ENCODE measurements at regions not wholly inside any gene's neighbourhood (a gene's known extent, or its start where the extent isn't known, plus 50 kb on each side); places are given as distances from the start of the nearest gene placed in this dataset.
"Not testable (repeated sequence)": the region's sequence is repeated elsewhere in the genome, so short reads cannot be mapped to it uniquely, and the experiment has no call there.

DNA sequence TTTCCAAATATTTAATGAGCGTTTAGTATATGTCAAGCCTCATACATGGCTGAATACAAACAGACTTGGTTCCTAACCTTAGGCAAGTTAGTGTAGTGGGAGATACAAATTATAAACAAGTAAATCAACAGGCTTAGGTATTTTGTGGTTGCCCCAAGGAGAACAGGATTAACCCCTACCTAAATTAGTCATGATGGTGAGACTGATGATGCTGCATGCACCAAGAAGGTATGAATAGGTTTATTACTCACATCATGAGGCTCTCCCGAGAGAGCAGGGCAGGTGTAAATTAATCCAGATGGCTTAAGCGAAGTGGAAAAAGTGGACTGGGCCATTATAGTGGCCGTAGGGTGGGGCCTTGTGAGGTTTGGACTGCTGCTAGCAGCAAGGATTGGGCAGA, 118.1 kb upstream of the GCFC2 start:
- H3K27ac ChIP-seq (ENCODE audit: extremely low read depth, low read depth, low read length), result no peak overlapping the region
- POLR2A ChIA-PET, result no interaction called here
- CTCF ChIA-PET, result no interaction called here
- no peak overlapping the region for H3K4me3 ChIP-seq (ENCODE audit: low read depth, low read length)
- H3K4me1 ChIP-seq (ENCODE audit: control insufficient read depth, insufficient read depth, low read length), result no peaks in the 10 kb centered on the region
- no peak for TF ChIP-seq ZNF174 (tag by site-specific recombination; IDR thresholded peaks at IDR 0.05)
- no peak for TF ChIP-seq ZNF623 (tag by site-specific recombination; IDR thresholded peaks at IDR 0.05)
- TF ChIP-seq, protein P1, sequence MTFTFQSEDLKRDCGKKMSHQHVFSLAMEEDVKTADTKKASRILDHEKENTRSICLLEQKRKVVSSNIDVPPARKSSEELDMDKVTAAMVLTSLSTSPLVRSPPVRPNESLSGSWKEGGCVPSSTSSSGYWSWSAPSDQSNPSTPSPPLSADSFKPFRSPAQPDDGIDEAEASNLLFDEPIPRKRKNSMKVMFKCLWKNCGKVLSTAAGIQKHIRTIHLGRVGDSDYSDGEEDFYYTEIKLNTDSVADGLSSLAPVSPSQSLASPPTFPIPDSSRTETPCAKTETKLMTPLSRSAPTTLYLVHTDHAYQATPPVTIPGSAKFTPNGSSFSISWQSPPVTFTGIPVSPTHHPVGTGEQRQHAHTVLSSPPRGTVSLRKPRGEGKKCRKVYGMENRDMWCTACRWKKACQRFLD (tag by site-specific recombination; IDR thresholded peaks at IDR 0.05), result no peak
- no peak for TF ChIP-seq ZNF707 (tag by site-specific recombination; IDR thresholded peaks at IDR 0.05)
- TF ChIP-seq, protein P2, sequence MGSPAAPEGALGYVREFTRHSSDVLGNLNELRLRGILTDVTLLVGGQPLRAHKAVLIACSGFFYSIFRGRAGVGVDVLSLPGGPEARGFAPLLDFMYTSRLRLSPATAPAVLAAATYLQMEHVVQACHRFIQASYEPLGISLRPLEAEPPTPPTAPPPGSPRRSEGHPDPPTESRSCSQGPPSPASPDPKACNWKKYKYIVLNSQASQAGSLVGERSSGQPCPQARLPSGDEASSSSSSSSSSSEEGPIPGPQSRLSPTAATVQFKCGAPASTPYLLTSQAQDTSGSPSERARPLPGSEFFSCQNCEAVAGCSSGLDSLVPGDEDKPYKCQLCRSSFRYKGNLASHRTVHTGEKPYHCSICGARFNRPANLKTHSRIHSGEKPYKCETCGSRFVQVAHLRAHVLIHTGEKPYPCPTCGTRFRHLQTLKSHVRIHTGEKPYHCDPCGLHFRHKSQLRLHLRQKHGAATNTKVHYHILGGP (tag by site-specific recombination; IDR thresholded peaks at IDR 0.05), result no peak
- no peak for TF ChIP-seq ZNF112 (tag by site-specific recombination; IDR thresholded peaks at IDR 0.05)
- TF ChIP-seq FEZF1 (tag by site-specific recombination; IDR thresholded peaks at IDR 0.05), result no peak
- TF ChIP-seq ZNF16 (tag by site-specific recombination; IDR thresholded peaks at IDR 0.05; ENCODE audit: low read depth), result no peak
- TF ChIP-seq, protein P3, sequence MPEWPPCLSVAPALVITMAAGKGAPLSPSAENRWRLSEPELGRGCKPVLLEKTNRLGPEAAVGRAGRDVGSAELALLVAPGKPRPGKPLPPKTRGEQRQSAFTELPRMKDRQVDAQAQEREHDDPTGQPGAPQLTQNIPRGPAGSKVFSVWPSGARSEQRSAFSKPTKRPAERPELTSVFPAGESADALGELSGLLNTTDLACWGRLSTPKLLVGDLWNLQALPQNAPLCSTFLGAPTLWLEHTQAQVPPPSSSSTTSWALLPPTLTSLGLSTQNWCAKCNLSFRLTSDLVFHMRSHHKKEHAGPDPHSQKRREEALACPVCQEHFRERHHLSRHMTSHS (tag by site-specific recombination; IDR thresholded peaks at IDR 0.05), result no peak
- TF ChIP-seq, protein P4, sequence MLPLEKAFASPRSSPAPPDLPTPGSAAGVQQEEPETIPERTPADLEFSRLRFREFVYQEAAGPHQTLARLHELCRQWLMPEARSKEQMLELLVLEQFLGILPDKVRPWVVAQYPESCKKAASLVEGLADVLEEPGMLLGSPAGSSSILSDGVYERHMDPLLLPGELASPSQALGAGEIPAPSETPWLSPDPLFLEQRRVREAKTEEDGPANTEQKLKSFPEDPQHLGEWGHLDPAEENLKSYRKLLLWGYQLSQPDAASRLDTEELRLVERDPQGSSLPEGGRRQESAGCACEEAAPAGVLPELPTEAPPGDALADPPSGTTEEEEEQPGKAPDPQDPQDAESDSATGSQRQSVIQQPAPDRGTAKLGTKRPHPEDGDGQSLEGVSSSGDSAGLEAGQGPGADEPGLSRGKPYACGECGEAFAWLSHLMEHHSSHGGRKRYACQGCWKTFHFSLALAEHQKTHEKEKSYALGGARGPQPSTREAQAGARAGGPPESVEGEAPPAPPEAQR (tag by site-specific recombination; IDR thresholded peaks at IDR 0.05), result no peak
- TF ChIP-seq, protein P5, sequence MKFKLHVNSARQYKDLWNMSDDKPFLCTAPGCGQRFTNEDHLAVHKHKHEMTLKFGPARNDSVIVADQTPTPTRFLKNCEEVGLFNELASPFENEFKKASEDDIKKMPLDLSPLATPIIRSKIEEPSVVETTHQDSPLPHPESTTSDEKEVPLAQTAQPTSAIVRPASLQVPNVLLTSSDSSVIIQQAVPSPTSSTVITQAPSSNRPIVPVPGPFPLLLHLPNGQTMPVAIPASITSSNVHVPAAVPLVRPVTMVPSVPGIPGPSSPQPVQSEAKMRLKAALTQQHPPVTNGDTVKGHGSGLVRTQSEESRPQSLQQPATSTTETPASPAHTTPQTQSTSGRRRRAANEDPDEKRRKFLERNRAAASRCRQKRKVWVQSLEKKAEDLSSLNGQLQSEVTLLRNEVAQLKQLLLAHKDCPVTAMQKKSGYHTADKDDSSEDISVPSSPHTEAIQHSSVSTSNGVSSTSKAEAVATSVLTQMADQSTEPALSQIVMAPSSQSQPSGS (tag by site-specific recombination; IDR thresholded peaks at IDR 0.05; ENCODE audit: low read depth), result no peak
- TF ChIP-seq ZNF169 (tag by site-specific recombination; IDR thresholded peaks at IDR 0.05), result no peak
- no peak for TF ChIP-seq KLF8 (tag by site-specific recombination; IDR thresholded peaks at IDR 0.05)
- TF ChIP-seq KLF16 (tag by site-specific recombination; IDR thresholded peaks at IDR 0.05), result no peak
- no peak for TF ChIP-seq ZNF239 (tag by site-specific recombination; IDR thresholded peaks at IDR 0.05)
- TF ChIP-seq ZNF10 (tag by site-specific recombination; IDR thresholded peaks at IDR 0.05), result no peak
- no peak for TF ChIP-seq ZNF701 (tag by site-specific recombination; IDR thresholded peaks at IDR 0.05)
- H3K9me3 ChIP-seq (ENCODE audit: control insufficient read depth, insufficient read depth, low read depth, low read length), result no peaks in the 10 kb centered on the region
- no peaks in the 10 kb centered on the region for H3K36me3 ChIP-seq (ENCODE audit: control insufficient read depth in 2 of 2, insufficient read depth in 1 of 2, low read length in 2 of 2)

DNA sequence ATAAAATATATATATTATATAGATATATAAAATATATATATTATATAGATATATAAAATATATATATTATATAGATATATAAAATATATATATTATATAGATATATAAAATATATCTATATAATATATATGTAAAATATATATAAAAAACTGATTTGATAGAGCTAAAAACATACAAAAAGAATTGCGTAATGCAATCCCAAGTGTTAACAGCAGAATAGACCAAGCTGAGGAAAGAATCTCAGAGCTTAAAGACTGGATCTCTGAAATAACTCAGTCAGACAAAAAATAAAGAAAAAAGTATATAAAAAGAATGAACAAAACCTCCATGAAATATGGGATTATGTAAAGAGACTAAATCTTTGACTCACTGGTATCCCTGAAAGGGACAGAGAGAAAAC, 112.8 kb upstream of the GCFC2 start:
- H3K27ac ChIP-seq (ENCODE audit: extremely low read depth, low read depth, low read length); H3K9me3 ChIP-seq (ENCODE audit: control insufficient read depth, insufficient read depth, low read depth, low read length); H3K4me3 ChIP-seq (ENCODE audit: low read depth, low read length); CTCF ChIA-PET; POLR2A ChIA-PET; H3K36me3 ChIP-seq (ENCODE audit: control insufficient read depth in 2 of 2, insufficient read depth in 1 of 2, low read length in 2 of 2); H3K4me1 ChIP-seq (ENCODE audit: control insufficient read depth, insufficient read depth, low read length): not testable (repeated sequence)

DNA sequence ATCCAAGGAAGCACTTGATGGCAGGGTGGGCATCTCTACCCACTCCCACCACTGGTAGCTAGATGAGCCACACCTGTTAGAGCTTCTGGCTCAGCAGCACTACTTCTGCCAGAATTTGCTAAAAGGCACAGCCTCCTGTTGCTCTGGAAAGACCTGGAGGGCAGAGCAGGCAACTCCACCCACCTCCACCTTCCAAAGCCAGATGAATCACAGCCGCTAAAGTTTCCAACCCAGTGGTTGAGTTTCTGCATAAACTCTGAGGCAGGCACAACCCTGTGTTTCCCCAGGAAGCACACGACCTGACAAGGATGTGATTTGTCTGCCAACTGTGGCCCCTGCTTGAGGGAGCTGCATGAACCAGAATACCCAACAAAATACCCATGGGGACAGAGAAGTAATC, 111.6 kb upstream of the GCFC2 start:
- ChIA-PET CTCF (interaction anchor here (0.5 kb wide), 1 partner anchor 623 kb away, joined by 3 read pairs; the partner anchor contains the start of gene TACR1), POLR2A (no interaction called here)
- no peak overlapping the region for H3K4me3 ChIP-seq (ENCODE audit: low read depth, low read length)
- TF ChIP-seq GLIS1 (tag by site-specific recombination; IDR thresholded peaks at IDR 0.05) (no peak), ZNF302 (tag by site-specific recombination; IDR thresholded peaks at IDR 0.05; ENCODE audit: low read depth) (no peak), SP3 (tag by site-specific recombination; IDR thresholded peaks at IDR 0.05) (no peak), ZEB2 (tag by site-specific recombination; IDR thresholded peaks at IDR 0.05) (no peak), ZXDB (tag by site-specific recombination; IDR thresholded peaks at IDR 0.05) (no peak), GFI1B (tag by site-specific recombination; IDR thresholded peaks at IDR 0.05) (no peak), ZNF747 (tag by site-specific recombination; IDR thresholded peaks at IDR 0.05) (no peak), ZBTB1 (tag by site-specific recombination; IDR thresholded peaks at IDR 0.05) (no peak)
- H3K9me3 ChIP-seq (ENCODE audit: control insufficient read depth, insufficient read depth, low read depth, low read length), result no peaks in the 10 kb centered on the region
- no peaks in the 10 kb centered on the region for H3K4me1 ChIP-seq (ENCODE audit: control insufficient read depth, insufficient read depth, low read length)
- no peak overlapping the region for H3K27ac ChIP-seq (ENCODE audit: extremely low read depth, low read depth, low read length)
- H3K36me3 ChIP-seq (ENCODE audit: control insufficient read depth in 2 of 2, insufficient read depth in 1 of 2, low read length in 2 of 2), result no peaks in the 10 kb centered on the region

Measured in HEK293 (cell line).